HG02852 (cell line): ENCODE measurements at regions not wholly inside any gene's neighbourhood (a gene's known extent, or its start where the extent isn't known, plus 50 kb on each side); places are given as distances from the start of the nearest gene placed in this dataset.
"Not testable (repeated sequence)": the region's sequence is repeated elsewhere in the genome, so short reads cannot be mapped to it uniquely, and the experiment has no call there.

Experiments used
- ATAC-seq: cut with Tn5 transposase; IDR thresholded peaks from one replicate; pipeline ENCODE4 v1.9.1; 2021; ENCODE audit warnings: mild to moderate bottlenecking, moderate library complexity; ENCODE audit not compliant: unreplicated experiment

DNA sequence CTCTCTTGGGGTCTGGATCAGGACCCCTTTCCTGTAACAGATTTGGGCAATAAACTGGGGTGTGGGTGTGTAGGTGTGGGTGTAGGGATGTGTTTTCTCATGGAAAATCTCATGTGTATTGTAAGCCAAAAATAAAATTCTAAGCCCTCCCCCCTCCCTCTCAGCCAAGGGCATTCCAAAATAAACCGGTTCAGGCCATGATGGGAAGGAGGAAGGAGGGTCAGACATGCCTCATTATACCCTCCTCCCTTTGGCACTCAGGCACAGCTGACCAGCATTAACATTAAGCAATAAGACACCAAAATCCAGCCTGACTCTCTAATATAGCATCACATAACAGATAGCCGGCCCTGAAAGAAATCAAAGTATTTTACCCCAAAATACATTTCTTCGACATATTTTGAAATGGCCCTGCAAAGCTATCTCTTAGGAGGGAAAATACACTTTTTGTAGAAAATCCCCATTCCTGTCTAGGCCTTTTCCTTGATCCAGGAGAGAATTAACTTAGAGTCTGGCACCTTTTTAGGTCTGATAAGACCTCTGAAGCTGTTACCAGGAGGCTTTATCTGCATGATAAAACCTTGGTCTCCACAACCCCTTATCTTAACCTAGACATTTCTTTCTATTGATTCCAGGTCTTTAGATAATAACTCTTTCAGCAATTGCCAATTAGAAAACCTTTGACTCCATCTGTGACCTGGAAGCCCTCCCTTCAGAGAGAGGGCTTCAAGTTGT is 128.7 kb upstream of the COL5A2 start:
- ATAC-seq: no peak

DNA sequence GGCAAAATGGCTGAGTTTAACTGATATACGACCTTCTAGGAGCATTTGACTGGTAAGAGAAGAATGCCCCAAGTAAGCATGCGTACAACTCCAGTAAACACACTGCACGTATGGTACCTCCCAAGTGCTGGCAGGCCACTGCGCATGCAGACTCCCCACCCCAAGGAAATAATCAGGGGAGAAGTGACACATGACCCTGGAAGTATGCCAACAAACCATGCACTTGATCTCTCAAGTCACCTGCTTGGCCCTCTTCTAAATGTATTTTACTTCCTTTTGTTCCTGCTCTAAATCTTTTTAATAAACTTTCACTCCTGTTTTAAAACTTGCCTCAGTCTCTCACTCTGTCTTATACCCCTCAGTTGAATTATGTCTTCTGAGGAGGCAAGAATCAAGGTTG is 129.8 kb upstream of the COL5A2 start:
- ATAC-seq: no peak

DNA sequence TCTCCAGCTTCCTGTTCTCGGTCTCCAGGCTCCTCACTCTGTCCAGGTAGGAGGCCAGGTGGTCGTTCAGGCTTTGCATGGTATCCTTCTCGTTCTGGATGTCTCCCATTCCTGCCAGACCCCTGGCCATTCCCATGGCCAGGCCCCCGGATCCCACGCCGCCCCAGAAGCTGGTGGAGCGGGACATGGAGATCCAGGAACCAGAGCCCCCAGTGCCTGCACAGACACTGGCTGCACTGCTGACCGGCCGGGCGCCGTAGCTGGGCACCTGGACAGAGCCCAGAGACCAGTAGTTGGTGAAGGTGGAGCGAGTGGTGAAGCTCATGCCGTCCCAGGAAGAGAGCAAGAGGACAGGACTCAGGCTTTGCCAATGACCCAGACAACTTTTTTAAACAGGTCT is 129.1 kb upstream of the WDR75 start:
- no peak for ATAC-seq

DNA sequence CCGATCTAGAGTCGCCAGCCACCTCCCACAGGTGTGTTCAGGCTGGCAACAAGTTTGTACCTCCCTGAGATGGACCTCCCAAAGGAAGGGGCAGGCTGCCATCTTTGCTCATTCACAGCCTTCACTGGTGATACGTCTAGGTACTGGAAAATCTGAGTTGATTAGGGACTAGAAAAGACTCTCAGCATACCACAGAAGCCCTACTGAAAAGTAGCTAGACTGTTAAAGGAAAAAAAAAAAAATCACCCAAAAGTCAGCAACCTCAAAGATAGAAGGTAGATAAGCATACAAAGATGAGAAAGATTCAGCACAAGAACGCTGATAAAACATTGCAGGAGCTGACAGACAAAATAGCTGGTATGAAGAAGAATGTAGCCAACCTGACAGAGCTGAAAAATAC is 128.6 kb upstream of the WDR75 start:
- ATAC-seq: no peak

DNA sequence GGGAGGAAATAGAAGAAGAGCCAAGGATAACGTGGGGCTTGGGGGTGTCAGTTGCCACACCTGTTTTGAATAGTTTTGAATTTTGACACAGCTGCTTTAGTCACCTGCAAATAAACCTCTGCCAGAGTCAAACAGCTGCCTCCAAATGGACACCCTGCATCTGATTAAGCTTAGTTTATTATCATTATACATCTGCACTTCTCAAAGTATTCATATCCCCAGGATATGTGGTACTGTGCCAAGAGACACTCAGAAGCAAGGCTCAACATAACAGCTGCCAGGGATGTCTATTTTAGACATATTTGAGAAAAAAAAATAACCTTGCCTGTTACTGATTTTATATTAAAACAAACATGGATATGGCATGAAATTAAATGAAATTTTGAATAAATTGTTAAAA is 122.5 kb upstream of the WDR75 start:
- no peak for ATAC-seq

DNA sequence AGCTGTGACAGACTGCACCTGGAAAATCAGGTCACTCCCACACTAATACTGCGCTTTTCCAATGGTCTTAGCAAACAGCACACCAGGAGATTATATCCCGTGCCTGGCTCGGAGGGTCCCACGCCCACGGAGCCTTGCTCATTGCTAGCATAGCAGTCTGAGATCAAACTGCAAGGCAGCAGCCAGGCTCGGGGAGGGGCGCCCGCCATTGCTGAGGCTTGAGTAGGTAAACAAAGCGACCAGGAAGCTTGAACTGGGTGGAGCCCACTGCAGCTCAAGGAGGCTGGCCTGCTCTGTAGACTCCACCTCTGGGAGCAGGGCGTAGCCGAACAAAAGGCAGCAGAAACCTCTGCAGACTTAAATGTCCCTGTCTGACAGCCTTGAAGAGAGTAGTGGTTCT is 121.8 kb upstream of the WDR75 start:
- ATAC-seq: not testable (repeated sequence)

DNA sequence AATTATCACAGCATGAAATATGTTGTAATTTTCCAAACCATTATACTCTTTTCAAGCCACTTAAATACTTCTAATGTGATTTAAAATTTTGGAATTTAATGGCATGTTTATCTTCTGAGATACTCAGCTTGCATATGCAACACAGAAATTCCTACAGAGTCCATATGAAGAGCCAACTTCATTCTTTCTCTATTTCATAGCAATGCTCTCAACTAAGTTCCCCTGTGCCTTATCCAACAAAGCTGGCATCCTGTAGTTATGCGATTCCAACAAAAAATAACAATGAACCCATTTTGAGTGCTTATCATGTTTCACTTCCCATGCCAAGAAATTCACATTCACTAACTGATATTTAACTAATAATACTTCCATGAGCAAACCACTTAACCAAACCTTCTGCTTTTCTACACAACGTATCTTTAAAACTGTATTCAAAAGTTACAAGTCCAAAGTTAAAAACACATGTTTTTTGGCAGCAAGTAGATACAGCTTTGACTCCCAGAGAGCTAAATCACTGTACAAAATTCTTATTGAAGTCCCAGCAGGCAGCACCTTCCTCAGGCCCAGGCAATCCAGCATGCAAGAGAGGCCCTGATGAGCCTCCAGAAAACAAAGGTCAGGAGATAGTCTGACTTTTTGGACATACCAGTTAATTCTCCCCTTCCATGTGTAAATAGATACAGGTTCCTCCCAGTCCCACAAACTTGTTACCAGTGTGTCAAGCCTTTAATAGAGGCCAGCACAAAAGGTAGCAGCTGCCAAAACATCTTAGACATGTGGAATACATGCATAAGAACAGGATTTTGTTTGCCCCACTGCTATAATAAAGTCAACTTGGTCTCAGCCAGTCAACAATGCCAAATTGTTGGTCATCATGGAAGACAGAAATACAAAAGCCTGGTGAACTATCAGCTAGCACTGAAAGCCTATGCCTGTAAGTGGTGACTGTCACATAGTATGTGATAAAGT is 113.1 kb upstream of the WDR75 start:
- no peak for ATAC-seq

DNA sequence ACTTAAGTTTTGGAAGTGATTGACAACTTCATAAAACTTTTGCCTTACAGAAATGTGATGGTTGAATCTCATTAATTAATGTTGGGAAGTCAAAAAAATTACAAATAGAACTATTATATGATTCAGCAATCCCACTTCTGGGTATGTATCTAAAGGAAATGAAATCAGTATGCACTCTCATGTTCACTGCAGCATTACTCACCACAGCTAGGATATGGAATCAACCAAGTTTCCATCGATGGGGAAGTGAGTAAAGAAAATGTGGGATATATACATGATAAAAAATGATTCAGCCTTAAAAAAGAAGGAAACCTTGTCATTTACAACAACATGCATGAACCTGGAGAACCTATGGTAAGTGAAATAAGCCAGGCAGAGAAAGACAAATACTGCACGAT is 112.4 kb upstream of the WDR75 start:
- ATAC-seq: no peak

DNA sequence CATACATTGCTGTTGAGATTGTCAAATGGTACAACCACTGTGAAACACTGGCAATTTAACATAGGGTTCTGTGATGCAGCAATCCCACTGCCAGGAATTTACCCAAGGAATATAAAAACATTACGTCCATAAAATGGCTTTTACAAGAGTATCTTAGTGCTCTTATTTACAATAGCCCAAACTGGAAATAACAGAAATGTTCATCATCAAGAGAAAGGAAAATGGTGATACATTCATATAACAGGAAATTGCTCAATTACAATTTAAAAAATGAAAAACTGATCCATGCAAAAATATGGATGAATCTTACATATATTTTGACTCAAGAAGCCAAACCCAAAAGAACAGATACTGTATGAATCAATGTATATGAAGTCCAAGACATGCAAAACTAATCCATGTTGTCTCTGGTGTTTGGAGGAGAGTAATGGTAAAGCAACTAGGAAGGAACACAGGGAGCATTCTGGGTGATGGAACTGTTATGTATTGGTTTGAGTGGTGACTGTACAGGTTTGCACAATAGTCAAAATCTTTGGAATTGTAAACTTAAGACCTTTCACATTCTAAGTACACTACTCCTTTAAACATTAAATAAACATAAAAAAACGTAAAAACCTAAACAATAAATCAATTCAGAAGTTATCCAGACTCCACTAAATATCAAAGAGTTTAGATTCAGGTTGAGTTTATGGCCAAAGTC is 104.8 kb upstream of the WDR75 start:
- no peak for ATAC-seq

DNA sequence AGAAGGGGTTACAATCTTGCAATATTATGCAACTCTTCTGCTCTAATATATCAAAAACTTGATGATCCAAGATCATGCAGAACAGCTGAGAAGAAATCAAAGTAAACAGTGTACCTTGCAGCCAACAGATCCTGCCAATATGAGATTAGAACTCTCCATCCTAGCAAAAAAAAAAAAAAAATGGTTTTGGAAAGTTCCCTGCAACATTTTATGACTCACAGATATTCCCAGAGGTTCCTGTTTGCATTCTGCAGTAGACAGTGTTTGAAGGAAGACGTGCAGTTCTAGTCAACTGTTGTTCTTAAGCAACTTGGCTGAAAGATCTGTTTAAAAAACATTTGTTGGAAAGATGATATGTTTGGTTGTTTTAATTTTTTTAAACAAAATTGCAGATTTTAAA is 103.6 kb upstream of the WDR75 start:
- ATAC-seq: no peak

DNA sequence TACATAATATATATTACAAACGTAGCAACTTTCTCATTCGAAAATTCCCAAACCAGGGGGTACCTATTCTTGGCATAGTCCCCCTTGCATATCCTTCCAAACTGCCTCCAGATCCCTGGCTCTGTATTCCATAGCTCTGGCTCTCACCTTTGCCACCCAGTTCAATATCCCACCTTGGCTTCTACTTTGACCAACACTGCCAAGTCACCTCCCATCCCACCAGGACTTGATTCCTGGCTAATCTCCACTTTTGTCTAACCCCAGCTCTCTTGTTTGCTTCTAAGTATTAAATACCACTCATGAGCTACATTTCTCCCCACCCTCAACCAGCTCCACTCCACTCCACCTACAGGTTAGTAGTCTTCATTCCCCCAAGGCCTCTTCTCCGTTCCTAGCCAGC is 103.2 kb upstream of the WDR75 start:
- no peak for ATAC-seq

DNA sequence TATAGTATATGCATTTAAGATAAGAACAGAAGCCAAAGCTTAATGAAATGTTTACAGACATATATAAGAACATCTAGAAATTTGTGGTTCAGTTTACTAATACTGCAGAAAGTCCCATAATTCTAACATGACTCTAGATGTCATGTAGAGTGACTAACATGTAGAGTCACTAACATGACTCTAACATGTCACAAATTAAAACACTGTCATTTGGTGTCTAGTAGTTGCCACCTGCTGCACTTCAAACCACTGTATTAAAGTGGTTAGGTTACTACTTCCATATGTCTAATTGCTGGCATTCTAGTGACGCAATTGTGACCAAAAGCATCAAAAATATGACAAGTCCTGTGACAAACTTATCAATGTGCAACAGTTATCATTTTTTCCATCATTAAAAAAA is 100.2 kb upstream of the WDR75 start:
- no peak for ATAC-seq

DNA sequence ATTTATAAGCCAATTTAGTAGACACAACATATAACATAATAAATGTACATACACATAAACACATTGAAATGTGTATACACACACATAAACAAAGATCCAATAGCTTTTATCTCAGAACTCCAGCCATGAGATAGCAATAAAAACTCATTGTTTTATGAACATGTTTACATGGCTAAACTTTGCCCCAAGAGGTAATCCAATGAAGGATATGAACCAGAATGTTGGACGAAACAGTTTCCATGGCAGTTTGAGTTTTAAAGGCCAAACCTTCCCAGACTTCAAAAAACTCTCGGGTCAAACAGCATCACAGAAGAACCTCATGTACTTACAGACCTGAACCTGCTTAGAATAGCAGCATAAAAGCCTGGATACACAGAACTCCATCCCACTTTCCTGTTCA is 97.2 kb upstream of the WDR75 start:
- ATAC-seq: no peak

DNA sequence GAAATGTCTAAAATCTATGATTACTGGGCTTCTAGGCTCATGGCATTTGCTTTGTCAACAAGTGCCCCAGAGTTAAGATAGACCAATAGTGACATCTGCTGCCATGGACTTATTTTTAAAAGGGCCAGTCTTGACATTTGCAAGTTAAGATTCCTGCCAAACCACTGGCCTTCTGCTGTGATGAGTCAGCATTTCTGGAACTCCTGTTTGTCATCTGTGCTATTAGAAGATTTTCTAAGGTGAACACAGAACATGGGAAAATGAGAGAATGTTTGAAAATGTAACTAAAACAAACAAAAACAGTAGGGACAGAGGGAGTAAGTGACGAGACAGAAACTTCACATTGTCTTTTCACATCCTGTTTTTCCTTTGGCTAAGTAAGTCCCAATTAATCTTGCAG is 93.7 kb upstream of the WDR75 start:
- ATAC-seq: no peak

DNA sequence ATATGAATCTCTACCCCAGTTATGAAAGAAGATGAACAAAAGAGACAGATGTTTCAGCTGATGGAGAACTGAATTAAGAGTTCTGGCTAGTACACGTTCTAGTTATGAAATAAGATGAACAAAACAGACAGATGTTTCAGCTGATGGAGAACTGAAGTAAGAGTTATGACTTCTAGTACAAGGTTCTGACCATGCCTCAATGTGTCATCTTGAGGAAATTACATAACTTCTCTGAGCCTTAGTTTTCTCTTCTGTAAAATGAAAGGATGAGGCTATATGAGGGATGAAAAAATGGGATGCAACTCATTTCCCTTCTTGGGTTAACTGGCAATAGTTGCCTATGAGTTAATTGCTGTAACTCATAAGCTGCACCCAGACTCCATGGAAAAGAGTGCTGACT is 92.9 kb upstream of the WDR75 start:
- no peak for ATAC-seq

DNA sequence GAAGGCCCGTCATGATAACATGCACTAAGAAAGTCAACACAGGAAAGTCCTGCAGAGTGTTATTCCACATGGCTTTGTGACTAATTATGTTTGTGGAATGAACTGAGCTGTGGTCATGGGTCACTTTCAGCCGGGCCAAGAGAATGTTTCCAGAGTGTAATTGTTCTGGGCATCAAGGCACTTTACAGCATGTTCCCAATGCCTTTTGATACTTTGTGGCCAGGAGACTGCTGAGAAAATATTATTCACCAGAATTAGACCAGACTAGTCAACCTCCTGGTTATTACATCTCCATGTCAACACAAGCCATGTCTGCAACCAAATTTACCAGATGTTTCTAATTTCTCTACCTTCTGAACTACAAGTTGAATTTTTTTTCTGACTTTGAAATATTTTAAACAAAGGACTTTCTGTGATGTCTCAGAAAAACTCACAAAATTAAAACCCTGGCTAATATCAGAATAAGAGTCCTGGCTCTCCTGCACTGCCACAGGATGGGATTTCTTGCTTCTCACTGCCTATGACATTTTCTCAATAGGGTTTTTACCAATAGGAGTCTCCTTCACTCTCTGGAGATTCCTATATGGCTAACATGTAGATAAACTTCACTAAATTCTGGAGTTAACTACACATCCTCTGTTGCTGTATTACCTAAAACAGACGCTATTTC is 90.6 kb upstream of the WDR75 start:
- ATAC-seq: no peak

DNA sequence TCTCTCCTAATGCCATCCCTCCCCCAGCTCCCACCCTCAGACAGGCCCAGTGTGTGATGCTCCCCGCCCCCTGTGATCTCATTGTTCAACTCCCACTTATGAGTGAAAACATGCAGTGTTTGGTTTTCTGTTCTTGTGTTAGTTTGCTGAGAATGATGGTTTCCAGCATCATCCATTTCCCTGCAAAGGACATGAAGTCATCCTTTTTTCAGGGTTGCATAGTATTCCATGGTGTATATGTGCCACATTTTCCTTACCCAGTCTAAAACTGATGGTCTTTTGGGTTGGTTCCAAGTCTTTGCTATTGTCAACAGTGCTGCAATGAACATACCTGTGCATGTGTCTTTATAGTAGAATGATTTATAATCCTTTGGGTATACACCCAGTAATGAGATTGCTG is 89.3 kb upstream of the WDR75 start:
- ATAC-seq: not testable (repeated sequence)

DNA sequence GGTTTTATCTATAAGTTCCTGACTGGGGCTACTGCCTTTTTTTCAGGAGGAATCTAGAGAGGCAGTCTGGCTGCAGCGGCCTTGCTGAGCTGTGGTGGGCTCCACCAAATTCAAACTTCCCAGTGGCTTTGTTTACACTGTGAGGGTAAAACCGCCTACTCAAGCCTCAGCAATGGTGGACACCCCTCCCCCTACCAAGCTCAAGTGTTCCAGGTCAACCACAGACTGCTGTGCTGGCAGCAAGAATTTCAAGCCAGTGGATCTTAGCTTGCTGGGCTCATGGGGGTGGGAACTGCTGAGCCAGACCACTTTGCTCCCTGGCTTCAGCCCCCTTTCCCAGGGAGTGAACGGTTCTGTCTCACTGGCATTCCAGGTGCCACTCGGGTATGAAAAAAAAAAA is 83.9 kb upstream of the WDR75 start:
- not testable (repeated sequence) for ATAC-seq

DNA sequence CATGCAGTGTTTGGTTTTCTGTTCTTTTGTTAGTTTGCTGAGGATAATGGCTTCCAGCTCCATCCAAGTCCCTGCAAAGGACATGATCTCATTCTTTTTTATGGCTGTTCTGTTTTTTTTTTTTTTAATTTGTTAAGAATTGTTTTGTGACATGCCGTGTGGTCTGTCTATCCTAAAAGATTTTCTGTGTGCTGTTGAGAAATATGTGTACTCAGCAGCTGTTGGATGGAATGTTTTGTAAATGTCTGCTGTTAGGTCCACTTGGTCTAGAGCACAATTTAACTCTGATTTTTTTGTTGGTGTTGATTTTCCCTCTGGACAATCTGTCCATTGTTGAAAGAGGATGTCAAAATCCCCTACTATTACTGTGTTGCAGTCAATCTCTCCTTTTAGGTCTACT is 80.4 kb upstream of the WDR75 start:
- no peak for ATAC-seq

DNA sequence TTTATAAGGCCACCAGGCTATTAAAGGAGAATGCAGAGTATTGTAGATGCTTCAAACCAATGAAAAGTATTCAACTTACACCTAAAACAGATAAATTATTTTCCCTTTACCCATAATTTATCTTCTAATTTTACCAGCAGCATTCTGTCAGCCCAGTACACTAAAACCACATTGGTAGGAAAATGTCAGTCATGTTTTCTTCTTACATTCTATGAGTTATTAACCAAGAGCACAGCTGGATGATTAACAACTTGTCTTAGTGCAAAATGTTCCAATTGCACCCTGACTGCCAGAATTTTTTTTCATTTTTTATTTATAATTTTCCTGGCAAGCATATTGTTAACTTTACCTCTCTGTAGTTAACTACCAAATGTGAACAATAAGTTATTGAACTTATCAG is 79.0 kb upstream of the WDR75 start:
- ATAC-seq: no peak

DNA sequence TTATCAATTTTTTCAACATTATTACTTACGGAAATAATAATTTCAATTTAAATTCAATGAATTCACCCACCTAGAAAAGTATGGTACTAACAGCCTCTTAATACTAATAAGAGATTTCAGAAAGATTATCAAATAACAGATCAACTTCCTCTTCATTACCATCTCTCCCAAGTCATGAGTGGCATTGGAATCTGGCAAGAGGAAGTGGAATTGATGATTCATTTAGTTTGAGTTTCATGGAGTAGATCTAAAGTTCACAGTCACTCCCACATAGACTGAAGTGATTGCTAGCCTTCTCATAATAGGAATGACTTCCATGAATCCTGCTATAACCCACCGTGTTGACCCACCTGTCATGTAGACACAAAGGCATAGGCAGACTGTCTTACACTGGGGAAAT is 77.7 kb upstream of the WDR75 start:
- ATAC-seq: no peak
